ENCODE measurements at regions not wholly inside any gene's neighbourhood (a gene's known extent, or its start where the extent isn't known, plus 50 kb on each side); places are given as distances from the start of the nearest gene placed in this dataset.

DNA sequence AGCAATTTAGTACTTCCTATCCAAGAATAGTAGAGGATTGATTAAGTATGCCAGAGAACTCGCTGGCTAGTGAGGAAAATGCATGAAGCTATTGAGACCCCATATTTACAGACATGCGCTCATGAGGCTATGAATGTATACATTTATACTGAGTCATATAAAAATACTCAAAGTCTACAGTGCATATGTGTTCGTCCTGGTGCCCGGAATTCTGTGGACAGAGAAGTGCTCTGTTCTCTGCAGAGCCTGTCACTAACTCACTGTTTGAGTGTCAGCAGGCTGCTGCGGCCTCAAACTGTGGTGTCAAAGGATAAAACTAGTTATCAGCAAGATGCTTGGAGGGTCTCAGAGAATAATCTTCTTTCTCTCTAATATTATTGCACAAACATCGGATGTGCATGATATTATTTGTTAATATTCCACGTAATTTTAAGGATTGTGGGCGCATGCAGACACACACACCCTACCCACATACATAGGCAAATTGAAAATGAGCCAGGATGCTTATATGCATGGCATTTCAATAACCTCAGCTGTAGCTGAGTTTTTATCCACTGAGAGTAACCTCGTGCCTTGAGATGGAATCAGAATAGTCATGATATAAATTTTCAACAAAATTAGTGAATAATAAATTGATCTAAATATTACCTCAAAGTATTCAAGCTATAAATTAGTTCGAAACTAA is 50.0 kb upstream of the TSC22D2 start:
- no peaks in the 10 kb centered on the region for H3K9me3 ChIP-seq
- TF ChIP-seq, protein P1, sequence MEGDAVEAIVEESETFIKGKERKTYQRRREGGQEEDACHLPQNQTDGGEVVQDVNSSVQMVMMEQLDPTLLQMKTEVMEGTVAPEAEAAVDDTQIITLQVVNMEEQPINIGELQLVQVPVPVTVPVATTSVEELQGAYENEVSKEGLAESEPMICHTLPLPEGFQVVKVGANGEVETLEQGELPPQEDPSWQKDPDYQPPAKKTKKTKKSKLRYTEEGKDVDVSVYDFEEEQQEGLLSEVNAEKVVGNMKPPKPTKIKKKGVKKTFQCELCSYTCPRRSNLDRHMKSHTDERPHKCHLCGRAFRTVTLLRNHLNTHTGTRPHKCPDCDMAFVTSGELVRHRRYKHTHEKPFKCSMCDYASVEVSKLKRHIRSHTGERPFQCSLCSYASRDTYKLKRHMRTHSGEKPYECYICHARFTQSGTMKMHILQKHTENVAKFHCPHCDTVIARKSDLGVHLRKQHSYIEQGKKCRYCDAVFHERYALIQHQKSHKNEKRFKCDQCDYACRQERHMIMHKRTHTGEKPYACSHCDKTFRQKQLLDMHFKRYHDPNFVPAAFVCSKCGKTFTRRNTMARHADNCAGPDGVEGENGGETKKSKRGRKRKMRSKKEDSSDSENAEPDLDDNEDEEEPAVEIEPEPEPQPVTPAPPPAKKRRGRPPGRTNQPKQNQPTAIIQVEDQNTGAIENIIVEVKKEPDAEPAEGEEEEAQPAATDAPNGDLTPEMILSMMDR (IDR thresholded peaks at IDR 0.05): no peak
- H3K4me3 ChIP-seq: no peak overlapping the region
- no peaks in the 10 kb centered on the region for H3K27me3 ChIP-seq
- H3K36me3 ChIP-seq: no peaks in the 10 kb centered on the region
- WGBS, 2 donors: 65 to 76% methylated on average over 10 of the region's 10 CpGs
- H3K27ac ChIP-seq: no peak overlapping the region
- intact Hi-C loops (cut with DNase I): loop anchor here in 1 of 10 donors (10.0 kb wide), 1 partner anchor 123 kb away; no protein-coding TSS in a partner anchor
- ATAC-seq (no peak), DNase-seq (no peak)
- peaks cover 0 to 7% (median 0%) of the 10 kb centered on the region in 9 donors for H3K4me1 ChIP-seq

- H3K27me3 ChIP-seq: no peaks in the 10 kb centered on the region
- H3K4me1 ChIP-seq: peaks cover 0 to 9% (median 0%) of the 10 kb centered on the region in 9 donors
- no peak overlapping the region for H3K27ac ChIP-seq
- H3K36me3 ChIP-seq: no peaks in the 10 kb centered on the region
- TF ChIP-seq, protein P1 (IDR thresholded peaks at IDR 0.05): no peak
- ATAC-seq: peak in 3 of 8 donors; percentile 61 to 71 (median 68)
- H3K9me3 ChIP-seq: no peaks in the 10 kb centered on the region
- WGBS, 2 donors: 78 to 79% methylated on average over 1 of the region's 1 CpG
- intact Hi-C loops (cut with DNase I): loop anchor here in 1 of 10 donors (10.0 kb wide), 1 partner anchor 122 kb away; no protein-coding TSS in a partner anchor
- no peak for DNase-seq
- no peak overlapping the region for H3K4me3 ChIP-seq
Observed at GRCh38 chr3:150357140-150357539, 51.0 kb upstream of the TSC22D2 start.

- no peak overlapping the region for H3K4me3 ChIP-seq
- TF ChIP-seq, protein P1 (IDR thresholded peaks at IDR 0.05): no peak
- no peaks in the 10 kb centered on the region for H3K27me3 ChIP-seq
- H3K36me3 ChIP-seq: no peaks in the 10 kb centered on the region
- DNase-seq (no peak), ATAC-seq (no peak)
- intact Hi-C loops (cut with DNase I): loop anchor here in 1 of 10 donors (10.0 kb wide), 1 partner anchor 121 kb away; no protein-coding TSS in a partner anchor
- 46 to 63% methylated on average over 1 of the region's 1 CpG for WGBS, 2 donors
- H3K9me3 ChIP-seq: no peaks in the 10 kb centered on the region
- peak overlapping the region in 1 of 10 donors; percentile 3 for H3K27ac ChIP-seq
- peaks cover 0 to 16% (median 2%) of the 10 kb centered on the region in 9 donors for H3K4me1 ChIP-seq
Observed at GRCh38 chr3:150355574-150355973, 52.5 kb upstream of the TSC22D2 start.

DNA sequence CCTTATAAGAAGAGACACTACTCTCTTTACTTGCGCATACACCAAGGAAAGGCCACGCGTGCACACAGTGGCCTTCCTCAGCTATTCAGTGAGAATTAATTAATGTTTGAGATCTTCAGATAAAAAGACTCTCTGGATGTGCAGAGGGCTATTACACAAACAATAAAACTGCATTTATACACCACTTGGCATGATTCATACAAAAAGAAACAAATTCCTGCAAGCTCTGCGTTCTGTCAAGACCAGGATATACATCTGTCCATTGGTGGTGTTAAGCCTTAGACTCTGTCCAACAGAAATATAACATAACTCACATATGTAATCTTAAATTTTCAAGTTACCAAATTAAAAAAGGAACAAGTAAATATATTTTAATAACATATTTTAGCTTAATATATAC is 55.2 kb upstream of the TSC22D2 start:
- intact Hi-C loops (cut with DNase I): loop anchor here in 2 of 10 donors (5.0 to 10.0 kb wide), 2 partner anchors 116 to 118 kb away; no protein-coding TSS in a partner anchor
- Histone ChIP-seq H3K4me3 (no peak overlapping the region), H3K4me1 (peaks cover 3 to 41% (median 22%) of the 10 kb centered on the region in 9 donors), H3K9me3 (no peaks in the 10 kb centered on the region), H3K27ac (no peak overlapping the region), H3K36me3 (no peaks in the 10 kb centered on the region), H3K27me3 (no peaks in the 10 kb centered on the region)
- TF ChIP-seq, protein P1 (IDR thresholded peaks at IDR 0.05): no peak
- ATAC-seq: no peak
- DNase-seq: no peak
- 98% methylated on average over 4 of the region's 4 CpGs for WGBS, 2 donors
